HCT116 (cell line): ENCODE measurements at regions not wholly inside any gene's neighbourhood (a gene's known extent, or its start where the extent isn't known, plus 50 kb on each side); places are given as distances from the start of the nearest gene placed in this dataset.

Experiments
- ATAC-seq: fragments of 200-7000 bp; cut with Tn5 transposase; 2 replicates; pipeline ENCODE4 v1.9.1; 2020; ENCODE audit warnings: mild to moderate bottlenecking, moderate library complexity
- BruUV-seq: library from RNA; stranded (reverse); fragments of 400-500 nt; replicated peaks from 2 replicates; lab custom pipeline; 2021; lab: Mats Ljungman, UMichigan
- CTCF ChIA-PET: fragments of 300-600 bp; sonication (Branson Sonifier 250); formaldehyde crosslinking; loops from one replicate; lab custom pipeline; 2021; ENCODE audit warnings: antibody characterized with exemption; lab: Charles Lee
- POLR2A ChIA-PET: fragments of 300-600, 350-600 bp; sonication (Branson Sonifier 250); formaldehyde crosslinking; loops from one replicate; lab custom pipeline; 2021; ENCODE audit warnings: antibody characterized with exemption; lab: Charles Lee
- RAD21 ChIA-PET, 2 experiments: fragments of 300-600 bp; sonication (Branson Sonifier 250); formaldehyde crosslinking; loops; one replicate each; lab custom pipeline; 2023; ENCODE audit warnings: low total read pairs in 2 of 2; ENCODE audit not compliant: uncharacterized antibody in 2 of 2, unreplicated experiment in 2 of 2, low non-redundant PET in 1 of 2; lab: Charles Lee
- DNase-seq: peaks from one replicate; pipeline ENCODE4 v3.0.0-alpha.2; 2010; ENCODE audit warnings: low read depth, low spot score
- H2AFZ ChIP-seq: fragments of 200-600 bp; shearing (Covaris generic), sonication (generic); 2 replicates; pipeline ENCODE4 v1.6.1; 2017; ENCODE audit warnings: low read depth, mixed run types, mixed read lengths, antibody characterized with exemption, low read length; ENCODE audit not compliant: poor library complexity, severe bottlenecking
- H3K27ac ChIP-seq: 2 replicates; pipeline ENCODE4 v1.5.1; 2012; ENCODE audit warnings: low read depth, low read length
- H3K27me3 ChIP-seq: fragments of 200-600 bp; sonication (generic); 2 replicates; pipeline ENCODE4 v1.6.1; 2016; ENCODE audit warnings: mixed run types, low read length, mixed read lengths; ENCODE audit not compliant: insufficient read depth
- H3K36me3 ChIP-seq, 2 experiments: fragments of 200-500 bp in 1 of 2; fragments of 200-600 bp in 1 of 2; sonication (Bioruptor generic) in 1 of 2; sonication (generic) in 1 of 2; 2 replicates each; pipeline versions ENCODE4 v1.5.1 to v1.6.1; 2014 to 2016; ENCODE audit warnings: low read length in 2 of 2, inconsistent platforms in 1 of 2, mixed read lengths in 1 of 2, mixed run types in 1 of 2; ENCODE audit not compliant: insufficient read depth in 2 of 2, control insufficient read depth in 1 of 2
- H3K4me1 ChIP-seq, 2 experiments: fragments of 200-600 bp in 1 of 2; sonication (generic) in 1 of 2; 2 replicates each; pipeline versions ENCODE4 v1.5.1 to v1.6.1; 2012 to 2017; ENCODE audit warnings: low read length in 2 of 2, inconsistent platforms in 1 of 2, mild to moderate bottlenecking in 1 of 2, mixed read lengths in 1 of 2, mixed run types in 1 of 2, moderate library complexity in 1 of 2; ENCODE audit not compliant: insufficient read depth in 2 of 2, control insufficient read depth in 1 of 2
- H3K4me2 ChIP-seq: fragments of 200-600 bp; sonication (generic); 2 replicates; pipeline ENCODE4 v1.6.1; 2017; ENCODE audit warnings: mixed run types, low read length, mixed read lengths
- H3K4me3 ChIP-seq, 2 experiments: fragments of 200-600 bp in 1 of 2; sonication (generic) in 1 of 2; replicated peaks in 1 of 2; 2 replicates each; pipeline ENCODE4 v1.5.1; 2011 to 2016; ENCODE audit warnings: low read length in 2 of 2, control low read depth in 1 of 2, low read depth in 1 of 2, mild to moderate bottlenecking in 1 of 2, mixed read lengths in 1 of 2, mixed run types in 1 of 2
- H3K79me2 ChIP-seq: fragments of 200-600 bp; sonication (generic); 2 replicates; pipeline ENCODE4 v1.6.1; 2017; ENCODE audit warnings: mild to moderate bottlenecking, mixed run types, low read length, moderate library complexity, mixed read lengths; ENCODE audit not compliant: insufficient read depth
- H3K9ac ChIP-seq: fragments of 200-600 bp; sonication (generic); 2 replicates; pipeline ENCODE4 v1.6.1; 2016; ENCODE audit warnings: low read length, mixed read lengths
- H3K9me2 ChIP-seq: fragments of 200-600 bp; sonication (generic), shearing (Covaris generic); 2 replicates; pipeline ENCODE4 v1.6.1; 2017; ENCODE audit warnings: mixed run types, mild to moderate bottlenecking, moderate library complexity; ENCODE audit not compliant: insufficient read depth
- H3K9me3 ChIP-seq, 2 experiments: fragments of 200-500 bp in 1 of 2; fragments of 200-600 bp in 1 of 2; sonication (Bioruptor generic) in 1 of 2; sonication (generic) in 1 of 2; 2 replicates each; pipeline ENCODE4 v1.6.1; 2014 to 2017; ENCODE audit warnings: low read length in 2 of 2, mixed read lengths in 2 of 2, inconsistent platforms in 1 of 2, low read depth in 1 of 2, mild to moderate bottlenecking in 1 of 2, mixed run types in 1 of 2, moderate library complexity in 1 of 2; ENCODE audit not compliant: control insufficient read depth in 1 of 2, insufficient read depth in 1 of 2
- H4K20me1 ChIP-seq: fragments of 200-600 bp; sonication (generic), shearing (Covaris generic); 2 replicates; pipeline ENCODE4 v1.6.1; 2017; ENCODE audit warnings: mixed run types, mild to moderate bottlenecking, moderate library complexity; ENCODE audit not compliant: insufficient read depth
- CEBPB ChIP-seq: IDR thresholded peaks from 2 replicates; pipeline ENCODE4 v1.6.1; 2012; ENCODE audit warnings: low read depth
- EGR1 ChIP-seq: IDR thresholded peaks from 2 replicates; pipeline ENCODE4 v1.6.1; 2012; ENCODE audit warnings: low read depth
- EZH2 ChIP-seq: fragments of 200-600 bp; sonication (generic); IDR thresholded peaks from 2 replicates; pipeline ENCODE4 v1.6.1; 2017; ENCODE audit warnings: antibody characterized with exemption, mixed run types
- EZH2phosphoT487 ChIP-seq: fragments of 200-600 bp; IDR thresholded peaks from 2 replicates; pipeline ENCODE4 v1.6.1; 2018; ENCODE audit warnings: antibody characterized with exemption, borderline replicate concordance
- FOSL1 ChIP-seq: IDR thresholded peaks from 2 replicates; pipeline ENCODE4 v1.6.1; 2012; ENCODE audit warnings: low read depth
- POLR2AphosphoS5 ChIP-seq: IDR thresholded peaks from 2 replicates; pipeline ENCODE4 v1.6.1; 2011; ENCODE audit warnings: mild to moderate bottlenecking, low read depth, low read length, moderate library complexity
- RAD21 ChIP-seq: IDR thresholded peaks from 2 replicates; pipeline ENCODE4 v1.6.1; 2012; ENCODE audit warnings: low read depth, mild to moderate bottlenecking
- SP1 ChIP-seq: IDR thresholded peaks from 2 replicates; pipeline ENCODE4 v1.6.1; 2012; ENCODE audit warnings: low read depth
- SRF ChIP-seq: IDR thresholded peaks from 2 replicates; pipeline ENCODE4 v1.6.1; 2012; ENCODE audit warnings: low read depth
- YY1 ChIP-seq: IDR thresholded peaks from 2 replicates; pipeline ENCODE4 v1.6.1; 2011; ENCODE audit warnings: low read length, low read depth, moderate library complexity, mild to moderate bottlenecking; ENCODE audit not compliant: insufficient replicate concordance; ENCODE audit errors: extremely low read depth
- ZNF274 ChIP-seq: fragments of 200-500 bp; sonication (Bioruptor generic); IDR thresholded peaks from 2 replicates; pipeline ENCODE4 v1.6.1; 2014; ENCODE audit warnings: mild to moderate bottlenecking, low read depth, low read length, inconsistent platforms
- intact Hi-C: fragments of 100-400 bp; cut with micrococcal nuclease; formaldehyde crosslinking; loops from 2 replicates; pipeline ENCODE4 v1.10.0; 2022
- TF ChIP-seq, protein P1 (sequence below): IDR thresholded peaks from 2 replicates; pipeline ENCODE4 v1.6.1; 2012
- TF ChIP-seq, protein P2 (sequence below): IDR thresholded peaks from 2 replicates; pipeline ENCODE4 v1.6.1; 2012
- TF ChIP-seq, protein P3 (sequence below): IDR thresholded peaks from 2 replicates; pipeline ENCODE4 v1.6.1; 2011; ENCODE audit warnings: mild to moderate bottlenecking, low read length, moderate library complexity; ENCODE audit not compliant: insufficient replicate concordance; ENCODE audit errors: extremely low read depth

- no peak for TF ChIP-seq YY1
- no peak for TF ChIP-seq SRF
- no peak for TF ChIP-seq EGR1
- TF ChIP-seq, protein P1, sequence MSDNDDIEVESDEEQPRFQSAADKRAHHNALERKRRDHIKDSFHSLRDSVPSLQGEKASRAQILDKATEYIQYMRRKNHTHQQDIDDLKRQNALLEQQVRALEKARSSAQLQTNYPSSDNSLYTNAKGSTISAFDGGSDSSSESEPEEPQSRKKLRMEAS, result no peak
- TF ChIP-seq EZH2, result no peak
- no peak for TF ChIP-seq ZNF274
- TF ChIP-seq, protein P2, sequence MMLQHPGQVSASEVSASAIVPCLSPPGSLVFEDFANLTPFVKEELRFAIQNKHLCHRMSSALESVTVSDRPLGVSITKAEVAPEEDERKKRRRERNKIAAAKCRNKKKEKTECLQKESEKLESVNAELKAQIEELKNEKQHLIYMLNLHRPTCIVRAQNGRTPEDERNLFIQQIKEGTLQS, result no peak
Observed at GRCh38 chr6:142631517-142632385, 313.2 kb downstream of the HIVEP2 start (continued).

- intact Hi-C loops, result no loop called here
- Histone ChIP-seq H3K27me3 (no peaks in the 10 kb centered on the region), H3K9me2 (no peaks in the 10 kb centered on the region), H3K9ac (no peak overlapping the region), H2AFZ (no peak overlapping the region), H3K4me1 (peaks cover 0 to 8% of the 10 kb centered on the region in 2 experiments; a peak in 1 of 4 replicates), H3K79me2 (no peaks in the 10 kb centered on the region), H3K27ac (no peak overlapping the region), H3K36me3 (no peaks in the 10 kb centered on the region), H3K4me3 (no peak overlapping the region), H4K20me1 (no peaks in the 10 kb centered on the region), H3K9me3 (no peaks in the 10 kb centered on the region), H3K4me2 (no peak overlapping the region)
- DNase-seq (no peak), ATAC-seq (no peak)
- CTCF ChIA-PET, result no interaction called here
- no peak for TF ChIP-seq YY1
- TF ChIP-seq FOSL1, result no peak
- TF ChIP-seq EZH2, result no peak
- TF ChIP-seq RAD21, result no peak
- TF ChIP-seq, protein P2, result no peak
- no peak for TF ChIP-seq EGR1
- no peak for TF ChIP-seq SP1
- no peak for TF ChIP-seq EZH2phosphoT487
- TF ChIP-seq, protein P3, sequence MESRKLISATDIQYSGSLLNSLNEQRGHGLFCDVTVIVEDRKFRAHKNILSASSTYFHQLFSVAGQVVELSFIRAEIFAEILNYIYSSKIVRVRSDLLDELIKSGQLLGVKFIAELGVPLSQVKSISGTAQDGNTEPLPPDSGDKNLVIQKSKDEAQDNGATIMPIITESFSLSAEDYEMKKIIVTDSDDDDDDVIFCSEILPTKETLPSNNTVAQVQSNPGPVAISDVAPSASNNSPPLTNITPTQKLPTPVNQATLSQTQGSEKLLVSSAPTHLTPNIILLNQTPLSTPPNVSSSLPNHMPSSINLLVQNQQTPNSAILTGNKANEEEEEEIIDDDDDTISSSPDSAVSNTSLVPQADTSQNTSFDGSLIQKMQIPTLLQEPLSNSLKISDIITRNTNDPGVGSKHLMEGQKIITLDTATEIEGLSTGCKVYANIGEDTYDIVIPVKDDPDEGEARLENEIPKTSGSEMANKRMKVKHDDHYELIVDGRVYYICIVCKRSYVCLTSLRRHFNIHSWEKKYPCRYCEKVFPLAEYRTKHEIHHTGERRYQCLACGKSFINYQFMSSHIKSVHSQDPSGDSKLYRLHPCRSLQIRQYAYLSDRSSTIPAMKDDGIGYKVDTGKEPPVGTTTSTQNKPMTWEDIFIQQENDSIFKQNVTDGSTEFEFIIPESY, result no peak
- no peak for TF ChIP-seq CEBPB
- TF ChIP-seq POLR2AphosphoS5, result no peak
- TF ChIP-seq, protein P1, result no peak
- RAD21 ChIA-PET, result no interaction called here
- POLR2A ChIA-PET, result no interaction called here
- no TSS peak for BruUV-seq
Observed at GRCh38 chr6:142633317-142633716, 311.7 kb downstream of the HIVEP2 start.
